HG03460 (cell line): ENCODE measurements at regions not wholly inside any gene's neighbourhood (a gene's known extent, or its start where the extent isn't known, plus 50 kb on each side); places are given as distances from the start of the nearest gene placed in this dataset.

ENCODE experiments used
- ATAC-seq: cut with Tn5 transposase; IDR thresholded peaks from one replicate; pipeline ENCODE4 v1.9.1; 2021; ENCODE audit not compliant: unreplicated experiment

GRCh38 chr2:120785228-120785966 is 49.7 kb downstream of the GLI2 start:
- ATAC-seq, result no peak

- no peak for ATAC-seq
Observed at GRCh38 chr2:120786038-120786960, 50.6 kb downstream of the GLI2 start.

GRCh38 chr2:120787111-120787821 is 51.6 kb downstream of the GLI2 start:
- no peak for ATAC-seq

- no peak for ATAC-seq
Observed at GRCh38 chr2:120787822-120788700, 52.4 kb downstream of the GLI2 start.

GRCh38 chr2:120791243-120791961 is 55.7 kb downstream of the GLI2 start:
- no peak for ATAC-seq

- ATAC-seq, result no peak
Observed at GRCh38 chr2:120791962-120792297, 56.3 kb downstream of the GLI2 start.

GRCh38 chr2:120793682-120794403 is 58.2 kb downstream of the GLI2 start:
- ATAC-seq, result no peak

GRCh38 chr2:120794716-120795115 is 59.0 kb downstream of the GLI2 start:
- no peak for ATAC-seq

DNA sequence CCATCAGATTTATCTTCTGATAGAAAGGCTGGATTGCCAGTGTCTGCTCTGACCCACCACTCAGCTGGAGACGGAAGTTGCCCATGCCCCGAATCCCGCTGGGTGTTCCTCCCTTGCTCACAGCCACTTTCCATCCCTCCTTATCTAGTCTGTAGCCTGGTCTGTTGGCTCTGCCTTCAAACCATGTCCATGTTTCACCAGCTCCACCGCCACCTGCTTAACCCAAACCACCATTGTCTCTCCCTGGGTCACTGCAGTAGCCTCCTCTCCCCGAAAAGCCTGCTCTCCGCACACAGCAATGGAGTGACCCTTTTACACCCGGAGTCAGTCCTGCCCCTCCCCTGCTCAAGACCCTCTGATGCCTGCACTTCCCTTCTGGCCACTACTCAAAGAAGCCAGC is 60.4 kb downstream of the GLI2 start:
- no peak for ATAC-seq

DNA sequence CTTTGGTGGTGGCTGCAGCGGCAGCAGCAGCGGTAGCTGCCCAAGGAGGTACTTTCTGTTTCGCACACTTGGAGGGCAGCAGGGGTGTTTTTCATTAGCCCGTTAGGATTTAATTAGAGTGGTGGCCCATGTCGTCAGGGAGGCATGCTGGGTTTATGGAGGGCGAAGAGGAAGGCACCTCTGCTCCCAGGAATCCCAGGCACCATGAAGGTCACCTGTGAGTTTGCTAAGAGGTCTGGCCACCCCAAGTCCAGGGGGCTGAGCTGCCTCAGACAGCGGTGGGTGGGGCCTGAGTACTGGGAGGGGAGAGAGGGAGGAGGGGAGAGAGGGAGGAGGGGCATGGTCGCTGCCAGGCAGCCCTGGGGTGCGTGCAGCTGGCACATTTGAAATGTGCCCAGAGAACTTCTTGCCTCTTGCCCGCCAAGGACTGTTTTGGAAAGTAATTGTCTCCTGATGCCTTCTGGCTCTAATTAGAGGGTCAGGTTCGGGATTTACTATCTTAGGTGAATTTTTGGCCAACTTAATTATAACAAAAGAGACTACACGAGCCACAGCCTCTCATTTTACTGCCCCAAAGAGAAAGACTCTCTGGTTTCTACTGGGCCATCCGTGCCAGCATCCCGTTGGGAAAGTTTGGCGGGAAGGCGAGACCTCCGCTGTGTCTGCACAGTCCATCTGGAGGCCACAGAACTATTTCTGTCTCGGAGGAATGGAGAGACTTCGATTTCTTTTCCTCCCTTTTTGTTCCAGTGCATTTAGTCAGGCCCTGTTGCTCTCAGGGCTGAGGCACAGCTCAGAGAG is 62.0 kb downstream of the GLI2 start:
- ATAC-seq, result no peak

DNA sequence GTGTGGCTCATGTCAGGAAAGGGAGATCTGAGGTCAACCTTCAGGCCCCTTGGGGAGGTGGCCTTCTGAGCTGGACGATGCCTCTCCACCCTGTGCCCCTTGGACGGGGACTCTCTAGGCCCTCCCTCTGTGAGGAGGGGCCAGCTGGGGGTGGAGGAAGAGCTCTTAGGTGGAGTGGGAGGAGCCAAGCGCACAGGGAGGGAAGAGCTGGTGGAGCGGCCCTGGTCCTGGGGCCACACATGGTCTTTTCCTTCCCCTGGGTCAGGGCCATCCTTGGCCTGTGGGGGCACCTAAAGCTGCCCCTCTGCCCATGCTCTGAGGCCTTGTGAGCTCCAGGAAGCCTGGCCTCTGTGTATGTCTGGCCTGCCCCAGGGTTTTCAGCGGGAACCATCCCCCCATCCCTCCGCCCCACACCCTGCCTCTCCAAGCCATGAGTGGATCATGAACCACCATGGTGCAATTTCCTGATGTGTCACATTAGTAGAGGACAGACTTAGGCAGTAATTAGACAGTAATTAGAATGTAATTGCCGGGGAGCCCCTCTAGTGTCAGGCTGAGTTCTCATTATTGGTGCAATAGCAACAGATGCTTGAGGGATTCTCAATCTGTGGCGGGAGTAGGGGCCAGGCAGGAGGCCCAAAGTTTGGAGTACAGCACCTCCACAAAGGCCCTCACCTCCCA is 63.0 kb downstream of the GLI2 start:
- ATAC-seq, result no peak

DNA sequence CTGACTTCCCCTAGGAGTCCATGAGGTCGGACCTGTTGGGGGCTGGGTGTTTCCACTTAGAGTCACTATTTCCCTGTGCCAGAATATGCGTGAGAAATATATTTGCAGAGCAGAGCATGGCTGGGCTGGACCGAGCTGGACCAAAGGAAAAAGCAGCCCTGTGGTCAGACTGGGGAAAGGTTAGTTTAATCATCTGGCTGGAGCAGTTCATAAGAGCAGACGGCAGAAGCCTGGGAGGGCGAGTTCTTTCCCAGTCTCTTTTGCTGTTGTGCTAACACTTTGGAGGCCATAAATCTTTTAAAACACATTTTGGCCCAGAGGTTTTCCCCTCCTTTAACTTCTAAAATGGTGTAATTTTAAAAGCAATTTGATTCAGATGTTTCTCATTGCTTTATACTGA is 66.5 kb downstream of the GLI2 start:
- ATAC-seq, result no peak

DNA sequence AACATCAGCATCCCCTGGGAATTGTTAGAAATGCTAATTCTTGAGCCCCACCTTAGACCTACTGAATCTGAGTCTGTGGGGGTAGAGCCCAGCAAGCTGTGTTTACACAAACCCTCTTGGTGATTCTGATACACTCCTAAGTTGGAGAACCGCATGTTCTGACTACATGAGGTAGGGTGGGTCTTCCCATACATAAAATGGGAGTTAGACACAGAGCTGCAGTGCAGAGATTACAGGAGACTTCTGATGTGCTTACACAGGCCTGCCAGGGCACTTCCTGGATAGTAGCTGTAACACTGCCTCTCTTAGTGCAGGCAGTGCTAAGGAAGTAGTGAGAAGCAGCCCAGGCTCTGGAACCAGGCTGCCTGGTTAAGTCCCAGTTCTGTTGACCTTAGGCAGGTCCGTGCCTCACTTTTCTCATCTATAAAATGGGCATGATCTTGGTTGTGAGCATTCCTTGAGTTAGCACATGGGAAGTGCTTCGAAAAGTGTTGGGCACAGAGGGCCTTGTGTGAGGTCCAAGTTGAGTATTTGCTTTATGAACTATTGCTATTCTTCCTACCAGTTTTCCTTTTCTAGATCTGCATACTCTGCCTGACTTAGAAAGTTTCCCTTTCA is 67.3 kb downstream of the GLI2 start:
- no peak for ATAC-seq

- no peak for ATAC-seq
Observed at GRCh38 chr2:120803764-120804335, 68.2 kb downstream of the GLI2 start.

GRCh38 chr2:120804459-120804858 is 68.8 kb downstream of the GLI2 start:
- no peak for ATAC-seq

DNA sequence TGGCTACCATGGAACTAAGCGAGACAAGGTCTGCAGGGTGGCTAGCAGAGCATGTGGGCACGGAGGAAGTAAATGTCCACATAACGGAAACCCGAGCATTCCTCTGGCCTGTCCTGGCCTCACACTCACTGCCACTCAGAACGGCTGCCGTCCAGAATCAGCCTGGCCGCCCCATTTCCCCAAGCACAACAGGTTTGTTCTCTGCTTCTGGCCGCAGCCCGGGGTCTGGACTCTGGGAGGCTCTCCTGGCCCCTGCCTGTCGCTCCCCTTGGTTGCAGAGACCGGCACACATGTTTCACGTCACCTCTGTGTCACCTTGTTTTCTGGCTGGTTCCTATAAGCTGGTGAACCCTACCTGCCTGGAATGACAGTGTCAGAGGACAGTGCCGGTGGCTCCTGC is 69.3 kb downstream of the GLI2 start:
- ATAC-seq, result no peak

DNA sequence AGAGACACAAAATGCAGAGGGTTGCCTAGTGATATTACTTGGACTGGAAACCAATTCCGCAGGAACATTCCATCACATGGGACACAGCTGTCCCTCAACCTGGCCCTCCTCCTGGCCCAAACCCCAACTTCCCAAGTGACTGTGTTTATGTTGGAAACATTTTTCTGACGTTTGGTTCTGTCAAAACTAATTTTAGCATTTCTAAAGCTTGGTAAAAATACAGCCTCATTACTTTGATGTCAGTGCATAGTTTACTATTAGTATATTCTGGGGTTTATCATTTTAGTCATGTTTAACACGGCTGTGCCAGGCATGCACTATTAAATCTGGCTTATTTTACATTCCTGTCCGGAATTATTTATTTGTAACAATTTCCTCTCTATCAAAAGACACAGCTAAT is 69.9 kb downstream of the GLI2 start:
- ATAC-seq, result no peak
